Suprapubic skin (tissue), 4 donors: ENCODE measurements at regions not wholly inside any gene's neighbourhood (a gene's known extent, or its start where the extent isn't known, plus 50 kb on each side); places are given as distances from the start of the nearest gene placed in this dataset.

Experiments used
- CTCF ChIP-seq, 2 donors: fragments of 200-600 bp in 1 of 2; fragments of 450-650 bp in 1 of 2; sonication (generic) in 1 of 2; IDR thresholded peaks; one replicate each; pipeline ENCODE4 v1.5.1; 2016 to 2019; ENCODE audit warnings: antibody characterized with exemption in 2 of 2, mild to moderate bottlenecking in 1 of 2, moderate library complexity in 1 of 2
- EP300 ChIP-seq: sonication (generic); formaldehyde crosslinking; IDR thresholded peaks from one replicate; pipeline ENCODE4 v1.6.1; 2017; ENCODE audit warnings: antibody characterized with exemption
- POLR2AphosphoS5 ChIP-seq, 3 donors: sonication (generic); formaldehyde crosslinking; IDR thresholded peaks; one replicate each; pipeline ENCODE4 v1.6.1; 2017; ENCODE audit warnings: antibody characterized with exemption in 3 of 3

DNA sequence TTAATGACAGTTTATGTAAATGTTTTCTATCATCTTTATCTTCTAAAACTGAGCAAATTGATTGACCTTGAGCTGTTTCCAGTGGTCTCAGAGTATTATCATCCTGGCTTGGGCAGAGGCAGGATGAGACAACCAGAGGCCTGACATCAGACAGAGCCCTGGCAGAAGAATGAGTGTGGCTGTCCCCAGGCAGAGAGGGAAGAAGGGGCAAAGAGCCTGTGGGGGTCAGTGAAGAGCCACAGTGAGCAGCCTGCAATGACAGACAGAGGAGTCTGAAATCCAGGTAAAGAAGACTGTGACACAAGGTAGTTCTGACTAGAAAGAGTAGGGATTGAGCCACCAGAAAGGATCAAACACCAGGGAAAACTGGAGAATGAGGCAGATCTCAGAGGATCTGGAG, 182.4 kb upstream of the ARSJ start:
- TF ChIP-seq CTCF (IDR thresholded peaks at IDR 0.05) (no peak), EP300 (no peak), POLR2AphosphoS5 (IDR thresholded peaks at IDR 0.05) (no peak)
